GM18511 (cell line): ENCODE measurements at regions not wholly inside any gene's neighbourhood (a gene's known extent, or its start where the extent isn't known, plus 50 kb on each side); places are given as distances from the start of the nearest gene placed in this dataset.

Experiments used
- ATAC-seq: cut with Tn5 transposase; IDR thresholded peaks from one replicate; pipeline ENCODE4 v1.9.1; 2021; ENCODE audit warnings: mild to moderate bottlenecking, moderate library complexity; ENCODE audit not compliant: unreplicated experiment

DNA sequence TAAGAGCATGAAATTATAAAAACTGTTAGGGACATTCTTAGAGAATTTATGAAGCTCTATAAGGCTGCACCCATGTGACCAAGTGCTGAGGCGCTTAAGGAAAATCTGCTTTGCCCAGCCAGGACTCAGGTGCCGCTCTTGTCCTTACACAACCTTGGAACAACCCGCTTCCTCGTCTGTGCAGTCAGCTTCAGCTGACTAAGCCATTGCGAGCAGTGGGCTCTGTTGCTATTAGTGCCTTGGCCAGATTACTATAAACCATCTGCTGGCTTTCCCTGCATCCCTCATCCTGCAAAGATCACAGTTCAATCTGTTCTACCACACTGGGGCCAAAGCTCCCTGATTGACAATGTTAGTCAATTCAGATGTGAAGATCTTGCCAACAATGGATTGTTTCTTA, 89.1 kb upstream of the E2F3 start:
- ATAC-seq, result no peak

DNA sequence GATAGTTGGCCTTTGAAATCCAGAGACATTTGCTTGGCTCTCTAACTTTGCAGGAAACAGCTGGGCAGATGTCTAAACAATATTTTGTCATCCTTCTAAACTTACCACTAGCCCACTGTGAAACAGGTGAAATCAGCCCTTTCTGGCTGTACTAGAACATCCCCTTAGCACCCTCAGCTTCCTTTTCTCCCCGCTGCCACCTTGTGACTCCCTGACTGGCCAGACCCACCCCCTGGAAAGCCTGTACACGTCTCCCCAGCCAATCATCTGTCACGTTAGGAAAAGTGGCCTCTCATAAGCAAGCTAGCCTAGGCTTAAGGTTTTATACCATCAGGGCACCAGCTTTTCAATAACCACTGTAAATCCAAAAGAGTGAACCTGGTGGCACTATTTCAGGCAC, 88.6 kb upstream of the E2F3 start:
- no peak for ATAC-seq

DNA sequence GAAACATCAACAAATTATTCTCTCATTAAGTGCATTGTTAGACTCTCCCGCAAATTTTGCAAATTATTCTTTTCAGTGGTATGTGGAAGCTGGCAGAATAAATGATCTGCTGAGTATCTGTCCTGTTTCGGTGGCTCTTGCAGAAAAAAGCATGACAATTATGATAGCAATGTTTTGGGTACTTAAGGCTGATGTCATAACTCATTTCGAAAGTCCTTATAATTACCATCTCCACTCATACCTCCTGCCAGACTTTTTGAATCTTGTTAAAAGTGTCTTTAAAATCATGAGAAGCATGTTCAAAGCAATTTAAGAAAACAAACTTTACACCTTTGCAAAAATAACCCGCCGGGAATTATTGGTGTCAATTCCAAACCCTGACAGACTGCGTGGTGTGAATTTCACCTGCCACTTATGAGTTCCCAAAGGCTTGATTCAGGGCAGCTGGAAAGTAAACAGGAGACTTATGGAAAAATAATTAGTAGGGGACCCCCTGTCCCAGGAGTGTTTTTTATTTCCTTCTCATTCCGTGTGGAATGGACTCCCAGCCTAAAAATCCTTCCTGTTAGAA, 87.6 kb upstream of the E2F3 start:
- ATAC-seq, result no peak

DNA sequence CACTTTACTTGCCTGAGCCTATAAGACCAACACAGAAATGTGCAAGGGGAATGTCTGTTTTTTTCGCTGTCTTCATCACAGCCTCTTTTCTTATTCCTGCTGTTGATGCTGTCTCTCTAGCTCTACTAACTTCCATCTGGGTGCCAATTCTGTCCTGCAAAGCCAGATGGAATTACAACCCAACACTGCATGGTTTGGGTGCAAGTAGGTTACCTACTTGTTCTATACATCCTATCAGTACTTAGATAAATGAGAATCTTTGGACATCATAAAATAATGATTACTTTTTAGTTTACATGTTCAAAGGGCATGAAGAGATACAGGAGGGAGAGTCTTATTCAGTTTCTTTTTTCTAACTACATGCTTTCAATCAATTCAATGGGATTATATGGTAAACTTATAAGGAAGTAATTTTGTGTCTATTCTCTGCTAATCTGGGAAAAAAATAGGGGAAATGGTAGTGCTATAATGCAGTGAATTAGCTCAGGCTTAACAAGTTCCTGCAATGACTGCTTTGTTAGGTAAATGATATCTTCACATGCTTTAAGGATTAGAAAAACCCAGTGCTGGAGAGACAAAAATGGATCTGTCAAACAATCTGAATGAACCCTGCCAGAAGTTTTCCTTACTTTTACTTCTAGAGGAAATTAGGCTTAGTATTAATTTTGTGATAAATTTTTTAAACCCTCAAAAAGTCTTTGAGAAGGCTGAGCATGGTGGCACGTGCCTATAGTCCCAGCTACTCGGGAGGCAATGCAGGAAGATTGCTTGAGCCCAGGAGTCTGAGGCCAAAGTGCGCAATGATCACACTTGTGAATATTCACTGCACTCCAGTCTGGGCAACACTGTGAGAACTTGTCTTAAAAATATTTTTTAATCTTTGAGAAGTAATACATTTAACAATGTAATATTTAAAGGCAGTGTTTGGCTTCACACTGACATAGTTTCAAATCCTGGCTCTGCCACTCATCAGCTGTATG, 86.5 kb upstream of the E2F3 start:
- no peak for ATAC-seq

DNA sequence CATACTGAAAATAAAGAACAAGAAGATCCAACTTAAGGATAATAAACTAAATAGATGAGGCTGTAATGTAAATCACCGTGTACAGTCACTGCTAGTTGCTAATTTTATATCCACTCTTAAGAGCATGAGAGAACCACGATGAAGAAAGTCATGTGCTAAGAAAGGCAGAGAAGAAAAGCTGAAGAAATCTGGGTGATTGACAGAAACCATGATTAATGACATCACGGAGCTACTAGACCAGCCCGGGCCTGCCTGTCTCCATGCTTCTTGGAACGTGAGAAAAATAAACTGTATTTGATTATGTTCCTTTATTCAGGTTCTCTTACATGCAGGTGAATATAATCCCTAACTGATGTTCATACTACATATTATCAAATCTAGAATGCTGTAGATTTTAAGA, 84.2 kb upstream of the E2F3 start:
- no peak for ATAC-seq

DNA sequence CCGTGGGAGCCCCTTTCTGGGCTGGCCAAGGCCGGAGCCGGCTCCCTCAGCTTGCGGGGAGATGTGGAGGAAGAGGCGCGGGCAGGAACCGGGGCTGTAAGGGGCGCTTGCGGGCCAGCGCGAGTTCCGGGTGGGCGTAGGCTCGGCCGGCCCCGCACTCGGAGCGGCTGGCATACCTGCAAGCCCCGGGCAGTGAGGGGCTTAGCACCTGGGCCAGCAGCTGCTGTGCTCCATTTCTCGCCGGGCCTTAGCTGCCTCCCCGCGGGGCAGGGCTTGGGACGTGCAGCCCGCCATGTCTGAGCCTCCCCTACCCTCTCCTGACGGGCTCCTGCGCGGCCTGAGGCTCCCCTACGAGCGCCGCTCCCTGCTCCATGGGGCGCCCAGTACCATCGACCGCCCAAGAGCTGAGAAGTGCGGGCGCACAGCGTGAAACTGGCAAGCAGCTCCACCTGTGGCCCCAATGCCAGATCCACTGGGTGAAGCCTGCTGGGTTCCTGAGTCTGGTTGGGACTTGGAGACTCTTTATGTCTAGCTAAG, 82.8 kb upstream of the E2F3 start:
- ATAC-seq, result no peak

DNA sequence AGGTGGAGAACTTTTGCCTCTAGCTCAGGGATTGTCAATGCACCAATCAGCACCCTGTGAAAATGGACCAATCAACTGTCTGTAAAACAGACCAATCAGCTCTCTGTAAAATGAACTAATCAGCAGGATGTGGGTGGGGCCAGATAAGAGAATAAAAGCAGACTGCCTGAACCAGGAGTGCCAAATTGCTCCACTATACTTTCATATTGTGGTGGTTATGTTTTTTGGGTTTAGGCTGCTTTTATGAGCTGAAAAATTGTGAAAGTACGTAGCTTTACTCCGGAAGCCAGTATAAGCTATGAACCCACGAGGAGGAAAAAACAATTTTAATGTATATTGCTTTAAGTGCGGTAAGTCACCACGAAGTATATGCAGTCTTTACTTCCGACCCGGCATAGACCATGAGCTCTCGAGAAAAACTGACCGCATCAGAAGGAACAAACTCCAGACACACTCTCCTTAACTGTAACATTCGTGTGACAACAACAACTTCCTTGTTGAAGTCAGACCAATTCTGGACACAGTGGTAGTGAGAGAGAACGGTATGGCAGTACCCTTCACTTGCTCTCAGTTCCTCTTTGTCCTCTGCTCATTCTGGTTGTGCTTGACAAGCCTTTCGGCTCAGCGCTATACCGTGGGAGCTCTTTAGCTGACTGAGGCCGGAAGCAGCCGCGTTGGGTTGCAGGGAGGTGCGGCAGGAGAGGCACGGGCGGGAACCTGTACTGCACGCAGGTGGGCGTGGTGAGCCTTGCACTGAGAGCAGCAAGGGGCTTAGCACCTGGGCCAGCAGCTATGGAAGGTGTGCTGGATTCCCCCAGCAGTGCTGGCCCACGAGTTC, 81.9 kb upstream of the E2F3 start:
- peak; percentile 97 for ATAC-seq

DNA sequence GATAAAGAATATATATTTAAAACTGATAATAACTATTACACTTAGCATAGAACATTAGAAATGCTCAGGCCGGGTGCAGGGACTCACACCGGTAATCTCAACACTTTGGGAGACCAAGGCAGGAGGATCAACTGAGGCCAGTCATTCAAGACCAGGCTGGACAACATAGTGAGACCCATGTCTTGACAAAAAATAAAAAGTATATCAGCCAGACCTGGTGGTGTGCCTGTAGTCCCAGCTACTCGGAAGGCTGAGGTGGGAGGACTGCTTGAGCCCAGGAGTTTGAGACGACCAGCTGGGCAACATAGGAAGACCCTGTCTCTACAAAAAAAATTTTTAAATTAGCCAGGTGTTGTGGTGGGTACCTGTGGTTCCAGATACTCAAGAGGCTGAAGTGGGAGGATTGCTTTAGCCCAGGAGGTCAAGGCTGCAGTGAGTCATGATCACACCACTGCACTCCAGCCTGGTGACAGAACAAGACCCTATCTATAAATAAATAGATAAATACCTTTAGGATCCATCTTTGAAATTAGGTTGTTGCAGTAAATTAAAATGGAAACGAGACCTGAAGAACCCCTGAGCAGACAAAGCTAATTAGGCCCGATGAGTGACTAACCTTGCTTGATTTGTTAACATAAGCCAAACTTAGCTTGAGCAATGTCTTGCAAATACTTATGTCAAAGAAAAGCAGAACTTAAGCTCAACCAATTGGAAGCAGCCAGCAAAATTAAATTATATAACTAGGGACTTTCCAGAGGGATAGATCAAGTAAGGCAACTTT, 75.8 kb upstream of the E2F3 start:
- no peak for ATAC-seq

DNA sequence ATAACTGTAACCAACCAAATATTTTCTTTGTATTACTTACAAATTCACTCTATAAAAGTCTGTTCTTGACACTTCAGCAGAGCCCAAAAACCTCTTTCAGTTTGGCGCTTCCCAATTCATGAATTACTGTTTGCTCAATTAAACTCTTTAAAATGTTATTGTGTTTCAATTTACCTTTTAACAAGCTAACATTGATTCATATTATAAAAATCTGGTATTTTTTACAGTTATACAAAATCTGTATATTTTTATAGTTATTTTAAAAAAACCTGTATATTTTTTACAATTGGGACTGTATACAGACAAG, 75.3 kb upstream of the E2F3 start:
- ATAC-seq, result no peak

DNA sequence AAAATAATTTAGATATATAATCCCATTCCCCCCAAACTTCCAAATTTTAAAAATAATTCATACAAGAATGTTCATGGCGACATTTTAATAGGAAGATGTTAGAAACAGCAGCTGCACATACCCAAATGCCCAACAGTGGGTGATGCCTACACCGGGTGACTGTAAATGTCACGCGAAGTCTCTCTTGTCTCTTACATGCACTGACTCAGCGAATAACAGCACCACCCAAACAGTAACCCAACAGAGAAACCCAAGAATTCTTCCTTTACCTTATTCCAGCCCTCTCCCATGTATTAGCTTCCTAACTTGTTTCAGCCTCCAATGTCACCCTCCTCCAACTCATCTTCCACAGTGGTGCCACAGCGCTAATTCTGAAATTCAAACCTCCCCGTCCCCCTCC, 74.5 kb upstream of the E2F3 start:
- no peak for ATAC-seq

DNA sequence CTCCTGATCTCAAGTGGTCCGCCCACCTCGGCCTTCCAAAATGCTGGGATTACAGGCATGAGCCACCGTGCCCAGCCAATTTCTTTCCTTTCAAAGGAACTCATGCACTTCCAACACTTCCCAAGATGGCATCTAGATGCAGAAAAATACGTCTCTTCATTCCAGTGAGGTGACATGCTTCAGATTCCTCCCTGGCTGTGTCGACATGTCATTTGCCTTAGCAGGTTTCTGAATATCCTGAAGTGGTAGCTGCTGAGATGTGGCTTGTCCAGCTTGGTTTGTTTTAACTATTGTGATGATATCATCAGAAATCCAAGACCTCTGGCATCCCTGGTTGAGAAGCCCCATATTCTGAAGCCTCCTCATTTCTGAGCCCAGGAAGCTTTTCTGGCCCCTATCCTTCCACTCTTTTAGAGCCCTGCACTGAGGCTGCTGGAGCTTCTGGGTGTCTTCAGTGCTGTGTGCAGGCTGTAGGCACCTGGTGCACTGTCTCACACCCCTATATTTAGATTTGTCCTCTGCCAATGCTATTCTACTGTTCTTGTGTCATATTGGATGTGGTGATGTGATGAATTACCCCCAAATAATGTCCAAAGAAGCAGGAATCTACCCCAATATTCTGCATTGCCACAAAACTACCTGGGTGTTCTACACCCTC, 73.3 kb upstream of the E2F3 start:
- ATAC-seq, result no peak

DNA sequence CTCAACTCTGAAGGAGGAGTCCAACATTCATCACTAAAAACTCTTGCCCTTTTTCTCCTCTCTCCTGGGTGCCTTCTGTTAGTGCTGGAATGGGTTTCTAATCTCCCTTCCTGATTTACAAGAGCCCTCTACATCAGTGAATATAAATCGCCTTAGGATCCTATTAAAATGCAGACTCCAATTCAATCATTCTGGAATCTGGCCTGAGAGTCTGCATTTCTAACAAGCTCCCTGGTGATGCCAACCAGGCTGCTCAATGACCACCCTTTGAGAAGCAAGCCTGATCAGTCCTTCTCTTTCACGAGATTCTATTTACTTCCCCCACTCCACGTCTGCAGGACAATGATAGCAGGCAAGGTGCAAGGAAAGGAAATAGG, 72.8 kb upstream of the E2F3 start:
- no peak for ATAC-seq

DNA sequence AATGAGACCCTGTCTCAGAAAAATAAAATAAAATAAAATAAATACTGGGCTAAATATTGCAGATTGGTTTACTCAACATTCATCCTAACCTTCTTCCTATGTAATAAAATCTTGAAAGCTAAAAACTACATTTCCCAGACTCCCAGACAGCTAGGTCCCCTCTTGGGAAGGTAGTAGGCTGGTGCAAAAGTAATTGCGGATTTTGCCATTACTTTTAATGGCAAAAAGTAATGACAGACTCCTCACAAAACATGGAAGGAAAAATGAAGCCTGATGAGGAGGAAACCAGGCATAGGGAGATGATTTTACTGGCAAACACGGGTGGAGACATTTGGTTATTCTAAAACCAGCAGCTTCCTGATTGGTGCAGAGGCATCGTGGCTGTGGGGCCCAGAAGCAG, 70.6 kb upstream of the E2F3 start:
- ATAC-seq, result no peak

DNA sequence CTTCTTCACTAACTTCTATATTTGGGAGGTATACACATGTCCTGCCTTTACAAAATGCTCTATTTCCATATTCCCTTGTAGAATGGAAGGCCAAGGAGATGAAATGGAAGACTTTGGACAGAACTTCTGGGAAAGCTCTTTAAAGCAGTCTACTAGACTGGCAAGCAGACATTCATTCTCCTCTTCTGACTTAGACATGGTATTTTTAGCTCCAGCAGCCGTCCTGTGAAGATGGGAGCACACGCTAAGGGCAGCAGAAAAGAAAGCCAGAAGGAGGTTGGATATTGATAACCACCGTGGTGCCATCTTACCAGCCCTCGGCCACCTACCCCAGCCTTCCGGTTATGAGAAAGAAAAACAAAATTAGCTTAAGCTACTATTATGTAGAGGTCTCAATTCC, 70.1 kb upstream of the E2F3 start:
- ATAC-seq, result no peak

DNA sequence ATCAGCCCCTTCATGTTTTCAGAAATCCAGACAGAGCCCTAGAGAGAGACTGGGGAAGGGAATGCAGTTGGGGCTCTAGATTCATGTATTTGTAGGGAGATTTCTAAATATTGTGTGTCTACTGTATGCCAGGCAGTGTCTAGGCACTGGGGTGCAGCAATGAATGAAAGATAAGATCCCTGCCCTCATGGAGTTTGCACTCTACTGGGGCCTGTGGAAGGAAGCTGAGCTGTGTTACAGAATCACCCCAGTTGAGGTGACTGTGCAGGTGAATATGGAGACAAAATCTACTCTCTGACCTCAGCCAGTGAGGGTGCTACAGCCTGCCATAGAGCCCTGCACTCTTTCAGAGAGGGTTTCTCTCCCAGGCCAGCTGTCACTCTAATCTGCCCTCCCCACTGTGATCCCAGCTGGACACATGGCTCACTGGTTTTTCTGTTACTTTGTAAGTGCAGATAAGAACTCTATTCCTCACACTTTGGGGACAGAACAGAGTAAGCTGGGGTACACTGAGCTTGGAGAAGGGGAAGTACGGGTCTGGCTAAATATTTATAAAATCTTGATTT, 69.2 kb upstream of the E2F3 start:
- no peak for ATAC-seq

DNA sequence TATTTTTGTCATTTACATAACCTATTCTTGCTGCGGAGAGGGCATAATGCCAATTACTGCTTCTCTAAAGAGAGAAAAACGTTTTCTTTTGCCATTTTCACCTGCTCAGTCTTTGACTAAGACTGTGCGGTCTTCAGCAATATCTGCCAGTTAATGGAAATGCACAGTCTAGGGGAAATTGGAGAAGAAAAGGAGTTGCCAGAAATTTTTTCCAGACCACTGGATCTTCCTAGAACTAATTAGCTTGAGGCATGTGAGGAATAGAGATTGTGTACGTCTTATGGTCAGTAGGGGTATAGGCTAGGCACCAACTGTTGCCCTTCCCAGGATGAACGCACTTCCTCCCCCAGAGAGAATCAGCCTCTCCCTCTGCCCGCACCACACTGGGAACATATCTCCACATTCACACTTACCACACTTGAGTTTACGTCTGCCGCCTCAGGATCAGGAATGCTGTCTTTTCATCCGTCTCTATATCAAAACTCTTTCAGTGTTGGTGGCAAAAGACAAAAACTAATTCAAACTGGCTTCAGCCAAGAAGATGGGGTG, 67.9 kb upstream of the E2F3 start:
- ATAC-seq, result no peak

DNA sequence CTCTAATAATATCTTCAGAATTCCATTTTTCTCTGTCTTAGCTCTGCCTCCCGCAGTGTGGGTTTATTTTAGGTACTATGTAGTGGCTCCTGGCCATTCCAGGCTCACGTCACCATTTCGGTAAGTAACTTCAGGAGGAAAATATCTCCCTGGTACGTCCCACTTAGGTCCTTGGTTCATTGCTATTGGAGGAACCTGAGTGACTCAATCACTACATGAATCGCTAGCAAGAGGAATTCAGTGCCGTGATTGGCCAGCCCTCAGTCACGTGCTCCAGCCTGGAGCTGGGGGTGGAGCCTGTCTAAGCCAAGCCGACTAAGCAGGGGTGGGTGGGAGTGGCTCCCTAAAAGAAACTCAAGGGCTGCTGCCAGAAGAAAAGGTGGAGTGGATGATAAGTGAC, 67.3 kb upstream of the E2F3 start:
- no peak for ATAC-seq

DNA sequence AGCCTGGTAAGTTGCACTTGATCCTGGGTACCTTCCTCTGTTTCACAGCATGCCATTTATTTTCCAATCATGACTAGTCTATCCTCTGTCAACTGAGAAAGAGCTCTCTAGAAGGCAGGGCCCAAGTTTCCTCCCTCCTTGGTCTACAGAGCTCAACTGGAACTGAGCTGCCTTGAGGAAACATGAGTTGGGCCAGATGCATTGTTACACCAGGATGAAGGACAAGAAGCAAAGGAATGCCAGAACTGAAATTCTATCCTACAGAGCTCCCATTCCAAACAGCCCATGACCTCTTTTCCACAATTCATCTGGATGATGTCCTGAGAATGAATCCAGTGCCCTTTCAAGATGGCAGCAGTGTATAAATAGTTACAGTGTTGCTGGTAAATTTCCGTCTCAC, 66.7 kb upstream of the E2F3 start:
- no peak for ATAC-seq

DNA sequence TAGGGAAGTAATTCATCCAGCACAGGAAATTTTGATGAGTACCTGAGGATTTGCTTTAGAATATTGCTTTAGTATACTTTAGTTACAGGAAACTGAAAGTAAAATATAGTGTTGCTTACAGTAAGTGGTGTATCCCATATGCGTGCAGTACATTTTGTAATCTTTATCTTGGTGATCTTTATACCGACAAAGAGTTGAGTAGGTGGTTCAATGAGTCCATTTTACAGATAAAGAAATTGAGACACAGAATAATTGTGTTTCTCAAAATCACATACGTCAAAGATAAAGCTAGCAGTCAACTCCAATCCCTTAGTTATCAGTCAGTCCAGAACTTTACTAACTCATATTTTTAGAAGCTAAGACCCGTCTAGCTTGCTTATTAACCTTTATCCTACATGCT, 65.8 kb upstream of the E2F3 start:
- ATAC-seq, result peak; percentile 55

DNA sequence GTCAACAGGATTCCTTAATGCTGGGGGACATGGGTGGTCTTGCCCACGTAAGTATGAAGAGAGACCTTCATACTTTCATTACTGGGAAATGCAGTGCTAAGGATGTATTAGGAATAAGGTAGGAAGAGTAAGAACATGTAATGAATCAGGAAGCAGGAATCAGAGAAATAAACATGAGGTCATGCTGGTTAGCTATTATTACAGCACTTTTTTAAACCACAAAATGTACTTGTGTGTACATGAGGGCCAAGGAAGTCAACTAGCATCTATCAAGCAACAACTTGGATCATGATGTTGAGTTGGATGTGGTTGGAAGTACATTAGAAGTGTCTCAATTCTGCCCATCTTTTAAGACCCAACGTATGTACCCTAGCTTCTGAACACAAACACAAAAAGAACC, 63.5 kb upstream of the E2F3 start:
- no peak for ATAC-seq
